H54 (cell line): ENCODE measurements at regions not wholly inside any gene's neighbourhood (a gene's known extent, or its start where the extent isn't known, plus 50 kb on each side); places are given as distances from the start of the nearest gene placed in this dataset.

ENCODE experiments used
- DNase-seq: peaks from one replicate; pipeline ENCODE4 v3.0.0; 2011; ENCODE audit warnings: low spot score, mixed read lengths; ENCODE audit not compliant: insufficient read length
- FAIRE-seq: peaks from 3 replicates; lab custom pipeline; 2011; peaks lifted over from hg19 to GRCh38; lab: Jason Lieb, UNC
- POLR2A ChIP-seq: IDR thresholded peaks from 2 replicates; pipeline ENCODE4 v1.6.1; 2011; ENCODE audit warnings: low read depth, mild to moderate bottlenecking, low read length

DNA sequence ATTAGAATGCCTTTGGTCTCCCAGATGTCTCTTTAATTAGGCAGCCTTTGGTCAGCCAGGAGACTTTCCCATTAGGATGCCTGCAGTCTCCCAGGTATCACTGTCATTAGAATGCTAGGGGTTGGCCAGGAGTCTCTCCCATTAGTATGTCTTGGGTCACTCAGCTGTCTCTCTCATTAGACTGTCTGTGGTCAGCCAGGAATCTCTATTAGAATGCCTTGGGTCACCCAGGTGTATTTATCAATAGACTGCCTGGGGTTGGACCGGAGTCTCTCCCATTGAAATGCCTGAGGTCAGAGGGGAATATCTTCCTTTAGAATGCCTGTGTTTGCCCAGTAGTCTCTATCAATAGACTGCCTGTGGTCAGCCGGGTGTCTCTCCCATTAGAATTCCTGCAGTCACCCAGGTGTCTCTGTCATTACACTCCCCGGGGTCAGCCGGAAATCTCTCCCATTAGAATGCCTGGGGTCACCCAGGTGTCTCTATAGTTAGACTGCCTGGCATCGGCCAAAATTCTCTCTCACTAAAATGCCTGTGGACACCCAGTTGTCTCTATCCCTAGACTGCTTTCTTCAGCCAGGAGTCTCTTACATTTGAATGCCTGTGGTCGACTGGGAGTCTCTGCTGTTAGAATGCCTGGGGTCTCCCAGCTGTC, 1460.3 kb downstream of the UQCRFS1 start:
- no peak for DNase-seq
- no peak for FAIRE-seq
- no peak for TF ChIP-seq POLR2A

DNA sequence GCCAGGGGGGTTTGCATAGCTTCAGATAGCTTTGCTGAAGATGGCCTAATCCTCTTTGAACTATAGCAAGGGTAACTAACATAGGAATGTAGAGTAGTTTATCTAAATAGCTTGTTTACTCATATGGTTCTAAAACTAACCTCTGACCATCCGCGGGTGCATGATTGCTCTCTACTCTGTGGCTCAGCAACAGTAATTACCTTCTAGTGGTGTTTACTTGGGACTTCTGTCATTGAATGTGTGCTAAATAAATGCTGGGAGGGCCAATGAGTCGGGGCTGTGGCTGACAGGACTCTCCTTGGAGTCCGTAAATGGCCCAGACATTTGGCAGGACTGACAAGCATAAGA, 1461.9 kb downstream of the UQCRFS1 start:
- FAIRE-seq (no peak), DNase-seq (no peak)
- TF ChIP-seq POLR2A: no peak

GRCh38 chr19:27750391-27751043, 1462.4 kb downstream of the UQCRFS1 start:
- DNase-seq (no peak), FAIRE-seq (no peak)
- no peak for TF ChIP-seq POLR2A

DNA sequence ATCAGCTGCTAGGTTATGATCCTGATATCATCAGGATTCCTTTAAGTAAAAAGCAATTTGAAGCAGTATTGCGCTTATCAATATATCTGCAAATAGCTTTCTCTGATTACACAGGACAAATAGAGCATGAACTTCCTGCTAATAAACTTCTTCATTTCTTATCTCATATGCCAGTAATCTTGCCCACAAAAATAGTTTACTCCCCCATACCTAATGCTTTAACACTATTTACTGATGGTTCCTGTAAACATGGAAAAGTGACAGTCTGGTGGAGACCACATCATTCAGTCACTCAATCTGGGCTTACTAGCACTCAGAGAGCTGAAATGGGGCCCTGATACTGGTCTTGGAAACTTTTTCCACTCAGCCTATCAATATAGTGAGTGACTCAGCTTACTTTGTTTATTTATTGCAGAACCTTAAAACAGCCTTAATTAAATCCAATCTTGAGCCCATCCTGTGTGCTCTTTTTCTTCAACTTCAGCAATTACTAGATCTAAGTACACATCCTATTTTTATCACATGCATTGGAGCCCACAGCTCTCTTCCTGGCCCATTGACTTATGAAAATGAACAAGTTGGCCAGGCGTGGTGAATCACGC, 1464.3 kb downstream of the UQCRFS1 start:
- no peak for DNase-seq
- no peak for TF ChIP-seq POLR2A
- no peak for FAIRE-seq

DNA sequence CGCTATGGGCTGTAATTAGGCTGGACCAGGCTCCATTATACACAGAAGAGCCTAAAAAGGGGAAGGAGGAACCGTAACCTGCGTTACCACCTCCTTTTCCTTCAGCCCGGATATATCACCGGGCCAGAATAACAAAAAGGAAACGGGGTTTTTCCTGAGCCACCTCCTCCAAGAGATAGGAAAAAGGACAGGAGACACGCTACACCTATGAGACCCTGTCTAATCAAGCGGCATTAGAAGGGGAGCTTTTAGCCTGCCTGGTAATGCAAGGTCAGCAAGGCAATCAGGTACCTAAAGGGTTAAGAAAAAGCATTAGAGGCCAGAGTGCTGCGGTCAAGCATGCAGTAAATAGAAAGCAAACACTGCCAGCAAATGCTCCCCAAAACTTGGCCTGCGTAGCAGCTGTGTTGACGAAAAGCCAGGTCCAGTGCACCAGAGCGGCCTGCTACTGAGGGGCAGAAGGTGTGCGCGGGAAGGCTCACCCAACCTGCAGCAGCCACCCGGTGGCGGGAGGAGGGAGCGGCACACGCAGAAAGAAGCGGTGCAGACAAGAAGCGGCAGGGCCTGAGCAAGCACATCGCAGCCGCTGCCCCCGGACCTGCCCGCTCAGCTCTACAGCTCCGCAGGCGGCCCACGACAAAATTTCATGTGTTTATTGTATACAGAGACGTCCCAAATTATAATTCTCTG, 1466.1 kb downstream of the UQCRFS1 start:
- DNase-seq (no peak), FAIRE-seq (no peak)
- TF ChIP-seq POLR2A: no peak

DNA sequence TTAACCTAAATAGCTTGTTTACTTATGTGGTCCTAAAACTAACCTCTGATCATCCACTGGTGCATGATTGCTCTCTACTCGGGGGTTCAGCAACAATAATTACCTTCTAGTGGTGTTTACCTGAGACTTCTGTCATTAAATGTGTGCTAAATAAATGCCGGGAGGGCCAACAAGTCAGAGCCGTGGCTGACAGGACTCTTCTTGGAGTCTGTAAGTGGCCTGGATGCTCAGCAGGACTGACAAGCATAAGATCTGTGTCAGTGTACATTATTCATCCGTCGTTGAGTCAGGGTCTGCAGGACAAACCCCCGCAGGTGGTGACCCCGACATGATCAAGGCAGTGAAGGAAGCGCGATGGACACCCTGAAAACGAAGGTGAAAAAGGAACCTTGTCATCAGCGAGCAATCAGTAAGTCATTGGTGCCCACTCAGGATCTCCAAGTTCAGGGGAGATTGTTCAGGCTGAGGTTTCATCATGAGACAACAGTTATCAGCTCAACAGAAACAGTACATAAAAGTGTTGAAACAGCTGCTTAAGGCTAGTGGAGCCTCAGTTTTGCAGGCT, 1466.9 kb downstream of the UQCRFS1 start:
- FAIRE-seq (no peak), DNase-seq (no peak)
- TF ChIP-seq POLR2A: no peak

DNA sequence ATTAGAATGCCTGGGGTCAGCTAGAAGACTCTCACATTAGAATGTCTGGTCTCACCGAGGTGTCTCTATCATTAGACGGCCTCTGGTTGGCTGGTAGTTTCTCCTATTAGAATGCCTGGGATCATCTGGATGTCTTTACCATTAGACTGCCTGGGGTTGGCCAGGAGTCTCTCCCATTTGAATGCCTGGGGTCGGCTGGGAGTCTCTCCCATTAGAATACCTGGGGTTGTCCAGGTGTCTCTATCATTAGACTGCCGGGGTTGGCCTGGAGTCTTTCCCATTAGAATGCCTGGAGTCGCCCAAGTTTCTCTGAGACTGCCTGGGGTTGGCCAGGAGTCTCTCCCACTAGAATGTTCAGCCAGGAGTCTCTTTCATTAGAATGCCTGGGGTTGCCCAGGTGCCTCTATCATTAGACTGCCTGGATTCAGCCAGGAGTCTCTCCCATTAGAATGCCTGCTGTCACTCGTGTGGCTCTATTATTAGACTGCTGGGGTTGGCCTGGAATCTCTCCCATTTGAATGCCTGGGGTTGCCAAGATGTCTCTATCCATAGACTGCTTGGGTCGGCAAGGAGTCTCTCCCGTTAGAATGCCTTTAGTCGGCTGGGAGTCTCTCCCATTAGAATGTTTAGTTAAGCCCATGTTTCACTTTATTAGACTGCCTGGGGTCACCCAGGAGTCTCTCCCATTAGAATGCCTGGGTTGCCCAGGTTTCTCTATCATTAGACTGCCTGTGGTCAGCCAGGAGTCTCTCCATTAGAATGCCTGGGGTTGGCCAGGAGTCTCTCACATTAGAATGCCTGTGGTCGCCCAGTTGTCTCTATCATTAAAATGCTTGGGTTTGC, 1467.8 kb downstream of the UQCRFS1 start:
- TF ChIP-seq POLR2A: no peak
- FAIRE-seq (no peak), DNase-seq (no peak)

- FAIRE-seq: no peak
- TF ChIP-seq POLR2A: no peak
- DNase-seq: no peak
Measured at GRCh38 chr19:27742041-27742440, 1470.9 kb downstream of the UQCRFS1 start.

DNA sequence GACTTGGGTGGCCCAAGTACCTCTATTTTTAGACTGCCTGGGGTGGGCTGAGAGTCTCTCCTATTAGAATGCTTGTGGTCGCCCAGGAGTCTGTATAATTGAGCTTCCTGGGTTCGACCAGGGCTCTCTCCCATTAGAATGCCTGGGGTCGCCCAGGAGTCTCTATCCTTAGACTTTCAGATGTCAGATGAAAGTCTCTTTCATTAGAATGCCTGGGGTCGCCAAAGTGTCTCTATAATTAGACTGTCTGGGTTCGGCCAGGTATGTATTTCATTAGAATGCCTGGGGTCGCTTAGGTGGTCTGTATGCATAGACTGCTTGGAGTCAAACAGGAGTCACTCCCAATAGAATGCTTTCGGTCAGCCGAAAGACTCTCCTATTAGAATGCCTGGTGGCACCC, 1471.7 kb downstream of the UQCRFS1 start:
- FAIRE-seq: no peak
- TF ChIP-seq POLR2A: no peak
- no peak for DNase-seq

- no peak for DNase-seq
- FAIRE-seq: no peak
- TF ChIP-seq POLR2A: no peak
Measured at GRCh38 chr19:27740396-27740795, 1472.6 kb downstream of the UQCRFS1 start.

DNA sequence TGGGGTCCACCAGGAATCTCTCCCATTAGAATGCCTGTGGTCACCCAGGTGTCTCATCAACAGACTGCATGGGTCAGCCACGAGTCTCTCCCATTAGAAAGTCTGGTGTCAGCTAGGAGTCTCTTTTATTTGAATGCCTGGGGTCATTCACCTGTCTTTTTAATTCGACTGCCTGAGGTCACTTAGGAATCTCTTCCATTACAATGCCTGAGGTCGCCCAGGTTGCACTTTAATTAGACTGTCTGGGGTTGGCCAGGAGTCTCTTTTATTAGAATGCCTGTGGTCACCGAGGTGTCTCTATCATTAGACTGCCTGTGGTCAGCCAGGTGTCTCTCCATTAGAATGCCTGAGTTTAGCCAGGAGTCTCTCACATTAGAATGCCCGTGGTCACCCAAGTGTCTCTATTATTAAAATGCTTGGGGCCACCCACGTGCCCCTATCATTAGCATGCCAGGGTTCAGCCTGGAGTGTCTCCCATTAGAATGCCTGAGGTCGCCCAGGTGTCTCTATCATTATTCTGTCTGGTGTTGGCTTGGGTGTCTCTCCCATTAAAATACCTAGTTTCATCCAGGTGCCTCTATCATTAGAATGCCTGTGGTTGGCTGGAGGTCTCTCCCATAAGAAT, 1474.3 kb downstream of the UQCRFS1 start:
- DNase-seq: no peak
- no peak for FAIRE-seq
- no peak for TF ChIP-seq POLR2A

GRCh38 chr19:27736225-27736624, 1476.7 kb downstream of the UQCRFS1 start:
- DNase-seq (no peak), FAIRE-seq (no peak)
- no peak for TF ChIP-seq POLR2A

- no peak for TF ChIP-seq POLR2A
- FAIRE-seq (no peak), DNase-seq (no peak)
Measured at GRCh38 chr19:27735314-27735713, 1477.6 kb downstream of the UQCRFS1 start.
